Activated T-helper 17 cell treated with anti-CD3 and anti-CD28 coated beads, Interleukin-2, amount 50 U/mL, for 72 hours (primary cell): ENCODE measurements at regions not wholly inside any gene's neighbourhood (a gene's known extent, or its start where the extent isn't known, plus 50 kb on each side); places are given as distances from the start of the nearest gene placed in this dataset.

Experiments
- ATAC-seq: fragments of 150-1000 bp; cut with Tn5 transposase; replicated peaks from 2 replicates; pipeline ENCODE4 v1.10.0; 2021; ENCODE audit warnings: mild to moderate bottlenecking, moderate library complexity
- H3K27ac Mint-ChIP-seq: one replicate; pipeline ENCODE4 v1.8.0; 2022; ENCODE audit warnings: mixed read lengths
- H3K27me3 Mint-ChIP-seq: one replicate; pipeline ENCODE4 v1.8.0; 2022; ENCODE audit warnings: mixed read lengths
- H3K36me3 Mint-ChIP-seq: one replicate; pipeline ENCODE4 v1.8.0; 2022; ENCODE audit warnings: low read depth, mild to moderate bottlenecking, mixed read lengths
- H3K4me1 Mint-ChIP-seq: one replicate; pipeline ENCODE4 v1.8.0; 2022; ENCODE audit warnings: mixed read lengths
- H3K4me3 Mint-ChIP-seq: one replicate; pipeline ENCODE4 v1.8.0; 2022; ENCODE audit warnings: mild to moderate bottlenecking, mixed read lengths
- H3K9me3 Mint-ChIP-seq: one replicate; pipeline ENCODE4 v1.8.0; 2022; ENCODE audit warnings: mixed read lengths

GRCh38 chr16:63315229-63315628, 1279.0 kb upstream of the CDH8 start:
- Mint-ChIP-seq H3K4me3 (no peak overlapping the region), H3K4me1 (no peaks in the 10 kb centered on the region), H3K36me3 (no peaks in the 10 kb centered on the region), H3K27me3 (no peaks in the 10 kb centered on the region), H3K27ac (no peak overlapping the region), H3K9me3 (peaks cover 15% of the 10 kb centered on the region)
- ATAC-seq, result no peak

- H3K27me3 Mint-ChIP-seq, result no peaks in the 10 kb centered on the region
Measured at GRCh38 chr16:63312346-63312745, 1276.1 kb upstream of the CDH8 start.

GRCh38 chr16:63311313-63311712, 1275.1 kb upstream of the CDH8 start:
- Mint-ChIP-seq H3K27ac (no peak overlapping the region), H3K9me3 (peaks cover 15% of the 10 kb centered on the region), H3K4me3 (no peak overlapping the region), H3K4me1 (no peaks in the 10 kb centered on the region), H3K36me3 (no peaks in the 10 kb centered on the region), H3K27me3 (no peaks in the 10 kb centered on the region)
- ATAC-seq, result no peak

More at GRCh38 chr16:63312346-63312745, 1276.1 kb upstream of the CDH8 start:
- Mint-ChIP-seq H3K36me3 (no peaks in the 10 kb centered on the region), H3K27ac (no peak overlapping the region), H3K9me3 (peaks cover 15% of the 10 kb centered on the region), H3K4me1 (no peaks in the 10 kb centered on the region), H3K4me3 (no peak overlapping the region)
- ATAC-seq, result no peak

DNA sequence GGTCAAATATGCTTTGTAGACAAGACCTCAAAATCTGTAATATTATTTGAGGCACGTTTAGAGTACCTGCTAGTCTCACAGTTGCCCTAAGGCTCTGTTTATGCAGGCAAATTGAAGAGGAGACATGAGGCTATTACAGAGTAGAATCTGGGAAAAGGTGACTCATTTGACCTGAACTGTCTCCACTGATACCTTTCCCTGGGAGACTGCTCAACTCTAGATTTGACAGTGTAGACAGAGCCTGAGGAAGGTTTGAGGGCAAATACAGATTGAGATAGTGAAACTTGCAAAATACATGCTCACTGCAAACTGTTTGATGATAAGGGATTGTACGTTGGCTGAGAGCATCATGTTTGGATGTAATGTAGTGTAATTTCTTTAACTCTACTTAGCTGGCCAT, 1266.6 kb upstream of the CDH8 start:
- Mint-ChIP-seq H3K36me3 (no peaks in the 10 kb centered on the region), H3K27me3 (no peaks in the 10 kb centered on the region), H3K27ac (no peak overlapping the region), H3K4me1 (no peaks in the 10 kb centered on the region), H3K4me3 (no peak overlapping the region), H3K9me3 (peaks cover 24% of the 10 kb centered on the region)
- no peak for ATAC-seq

DNA sequence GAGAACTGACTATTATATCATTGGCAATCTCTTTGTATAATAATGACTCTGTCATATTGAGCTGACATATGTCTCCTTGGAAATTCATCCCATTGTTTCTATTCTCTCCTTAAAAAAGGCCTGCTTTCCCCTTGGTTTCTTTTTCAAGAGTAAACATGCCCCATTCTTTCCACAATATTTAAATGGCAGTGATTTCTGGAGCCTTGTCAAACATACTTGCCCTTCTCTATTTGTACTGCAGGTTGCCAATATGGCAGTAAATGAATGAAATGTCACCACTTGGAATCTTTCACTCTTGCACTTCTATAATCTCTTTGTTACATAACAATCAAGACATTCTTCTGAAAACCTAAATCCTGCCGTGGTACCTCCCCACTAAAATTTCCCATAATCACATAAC, 1265.1 kb upstream of the CDH8 start:
- H3K27me3 Mint-ChIP-seq, result no peaks in the 10 kb centered on the region
- ATAC-seq, result no peak
- H3K9me3 Mint-ChIP-seq, result peaks cover 25% of the 10 kb centered on the region
- H3K4me1 Mint-ChIP-seq, result no peaks in the 10 kb centered on the region
- no peak overlapping the region for H3K27ac Mint-ChIP-seq
- no peaks in the 10 kb centered on the region for H3K36me3 Mint-ChIP-seq
- H3K4me3 Mint-ChIP-seq, result no peak overlapping the region

- H3K36me3 Mint-ChIP-seq, result no peaks in the 10 kb centered on the region
- no peak for ATAC-seq
- H3K4me3 Mint-ChIP-seq, result no peak overlapping the region
- H3K27ac Mint-ChIP-seq, result no peak overlapping the region
- H3K27me3 Mint-ChIP-seq, result no peaks in the 10 kb centered on the region
- H3K4me1 Mint-ChIP-seq, result no peaks in the 10 kb centered on the region
- H3K9me3 Mint-ChIP-seq, result peaks cover 25% of the 10 kb centered on the region
Measured at GRCh38 chr16:63298993-63299392, 1262.8 kb upstream of the CDH8 start.

GRCh38 chr16:63292036-63292435, 1255.8 kb upstream of the CDH8 start:
- no peaks in the 10 kb centered on the region for H3K4me1 Mint-ChIP-seq
- H3K9me3 Mint-ChIP-seq, result peaks cover 13% of the 10 kb centered on the region
- no peak overlapping the region for H3K4me3 Mint-ChIP-seq
- no peaks in the 10 kb centered on the region for H3K27me3 Mint-ChIP-seq
- no peaks in the 10 kb centered on the region for H3K36me3 Mint-ChIP-seq
- no peak for ATAC-seq
- no peak overlapping the region for H3K27ac Mint-ChIP-seq

GRCh38 chr16:63289834-63290460, 1253.7 kb upstream of the CDH8 start:
- H3K36me3 Mint-ChIP-seq, result no peaks in the 10 kb centered on the region
- no peak overlapping the region for H3K4me3 Mint-ChIP-seq
- H3K27ac Mint-ChIP-seq, result no peak overlapping the region
- H3K4me1 Mint-ChIP-seq, result no peaks in the 10 kb centered on the region
- peaks cover 9% of the 10 kb centered on the region for H3K9me3 Mint-ChIP-seq
- H3K27me3 Mint-ChIP-seq, result no peaks in the 10 kb centered on the region
- ATAC-seq, result no peak

- Mint-ChIP-seq H3K27me3 (no peaks in the 10 kb centered on the region), H3K4me3 (no peak overlapping the region), H3K9me3 (peaks cover 4% of the 10 kb centered on the region), H3K36me3 (no peaks in the 10 kb centered on the region), H3K27ac (no peak overlapping the region), H3K4me1 (no peaks in the 10 kb centered on the region)
- no peak for ATAC-seq
Measured at GRCh38 chr16:63287401-63287800, 1251.2 kb upstream of the CDH8 start.

- no peak overlapping the region for H3K4me3 Mint-ChIP-seq
- ATAC-seq, result no peak
- no peaks in the 10 kb centered on the region for H3K27me3 Mint-ChIP-seq
- no peaks in the 10 kb centered on the region for H3K4me1 Mint-ChIP-seq
- no peak overlapping the region for H3K27ac Mint-ChIP-seq
- H3K9me3 Mint-ChIP-seq, result no peaks in the 10 kb centered on the region
- H3K36me3 Mint-ChIP-seq, result no peaks in the 10 kb centered on the region
Measured at GRCh38 chr16:63283721-63284120, 1247.5 kb upstream of the CDH8 start.

GRCh38 chr16:63244631-63245030, 1208.4 kb upstream of the CDH8 start:
- ATAC-seq, result no peak
- no peaks in the 10 kb centered on the region for H3K36me3 Mint-ChIP-seq
- H3K27ac Mint-ChIP-seq, result no peak overlapping the region
- H3K9me3 Mint-ChIP-seq, result peaks cover 15% of the 10 kb centered on the region
- H3K4me3 Mint-ChIP-seq, result no peak overlapping the region
- no peaks in the 10 kb centered on the region for H3K27me3 Mint-ChIP-seq
- no peaks in the 10 kb centered on the region for H3K4me1 Mint-ChIP-seq

DNA sequence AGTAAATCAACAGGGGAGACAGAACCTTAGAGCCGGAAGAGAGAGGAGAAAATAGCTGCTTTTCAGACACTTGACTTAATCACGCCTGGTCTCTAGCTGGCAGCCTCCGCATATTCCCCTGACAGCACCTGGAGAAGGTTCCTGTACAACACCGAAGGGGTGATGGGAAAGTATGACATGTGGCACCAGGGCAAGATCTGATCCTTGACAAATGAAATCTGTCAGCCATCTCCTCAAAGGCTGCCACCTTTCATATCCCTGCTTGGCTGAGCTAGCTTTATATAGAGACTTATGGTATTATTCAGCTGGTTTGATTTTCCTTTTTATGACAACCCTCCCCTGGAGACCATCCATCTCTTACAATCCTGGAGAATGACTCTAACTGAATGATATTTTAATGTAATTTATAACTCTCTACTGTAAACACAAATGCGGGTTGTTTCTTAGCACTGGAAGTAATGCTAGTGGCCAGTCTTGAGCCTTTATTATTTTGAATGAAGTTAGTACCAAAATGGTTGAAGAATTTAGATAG, 1205.3 kb upstream of the CDH8 start:
- H3K36me3 Mint-ChIP-seq, result no peaks in the 10 kb centered on the region
- peaks cover 18% of the 10 kb centered on the region for H3K9me3 Mint-ChIP-seq
- ATAC-seq, result no peak
- no peaks in the 10 kb centered on the region for H3K27me3 Mint-ChIP-seq
- H3K4me1 Mint-ChIP-seq, result no peaks in the 10 kb centered on the region
- no peak overlapping the region for H3K27ac Mint-ChIP-seq
- H3K4me3 Mint-ChIP-seq, result no peak overlapping the region

DNA sequence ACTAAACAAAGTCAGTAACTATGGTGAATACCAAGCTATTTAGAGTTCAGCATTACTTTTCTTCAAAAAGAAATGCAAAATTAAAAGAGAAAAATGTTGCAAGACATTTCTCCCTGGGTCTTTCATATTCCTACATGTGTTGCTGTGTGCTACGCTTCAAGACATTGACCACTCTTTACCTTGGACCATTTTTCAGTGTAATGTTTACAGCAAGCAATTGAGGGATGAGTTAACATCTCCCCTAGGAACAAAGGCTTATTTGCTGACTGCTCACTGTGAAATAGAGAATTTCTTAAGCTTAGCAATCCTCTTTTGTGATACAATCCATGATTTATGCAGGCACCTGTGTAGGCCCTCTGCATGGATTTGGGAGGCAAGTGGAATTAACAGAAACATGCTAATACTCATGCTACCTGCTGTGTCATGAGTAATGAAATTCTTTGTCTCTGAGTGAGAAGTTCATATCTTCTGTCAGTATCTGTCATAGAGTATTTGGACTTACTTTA, 1202.9 kb upstream of the CDH8 start:
- H3K4me3 Mint-ChIP-seq, result no peak overlapping the region
- no peaks in the 10 kb centered on the region for H3K4me1 Mint-ChIP-seq
- H3K27ac Mint-ChIP-seq, result no peak overlapping the region
- no peaks in the 10 kb centered on the region for H3K36me3 Mint-ChIP-seq
- peaks cover 23% of the 10 kb centered on the region for H3K9me3 Mint-ChIP-seq
- H3K27me3 Mint-ChIP-seq, result no peaks in the 10 kb centered on the region
- ATAC-seq, result no peak

GRCh38 chr16:63230421-63231040, 1194.3 kb upstream of the CDH8 start:
- Mint-ChIP-seq H3K27me3 (no peaks in the 10 kb centered on the region), H3K27ac (no peak overlapping the region), H3K9me3 (peaks cover 22% of the 10 kb centered on the region), H3K4me1 (no peaks in the 10 kb centered on the region), H3K4me3 (no peak overlapping the region), H3K36me3 (no peaks in the 10 kb centered on the region)
- ATAC-seq, result no peak

- Mint-ChIP-seq H3K9me3 (peaks cover 14% of the 10 kb centered on the region), H3K4me1 (no peaks in the 10 kb centered on the region), H3K4me3 (no peak overlapping the region), H3K27ac (no peak overlapping the region), H3K27me3 (no peaks in the 10 kb centered on the region), H3K36me3 (no peaks in the 10 kb centered on the region)
- ATAC-seq, result no peak
Measured at GRCh38 chr16:63228259-63228658, 1192.0 kb upstream of the CDH8 start.
